DMS79 (cell line): ENCODE measurements at regions not wholly inside any gene's neighbourhood (a gene's known extent, or its start where the extent isn't known, plus 50 kb on each side); places are given as distances from the start of the nearest gene placed in this dataset.

Source experiments
- DNase-seq: peaks from one replicate; lab custom pipeline; 2025; lab: John Stamatoyannopoulos, UW

GRCh38 chr22:48695731-48696305 lies 1131.9 kb downstream of the BRD1 start:
- DNase-seq: no peak

DNA sequence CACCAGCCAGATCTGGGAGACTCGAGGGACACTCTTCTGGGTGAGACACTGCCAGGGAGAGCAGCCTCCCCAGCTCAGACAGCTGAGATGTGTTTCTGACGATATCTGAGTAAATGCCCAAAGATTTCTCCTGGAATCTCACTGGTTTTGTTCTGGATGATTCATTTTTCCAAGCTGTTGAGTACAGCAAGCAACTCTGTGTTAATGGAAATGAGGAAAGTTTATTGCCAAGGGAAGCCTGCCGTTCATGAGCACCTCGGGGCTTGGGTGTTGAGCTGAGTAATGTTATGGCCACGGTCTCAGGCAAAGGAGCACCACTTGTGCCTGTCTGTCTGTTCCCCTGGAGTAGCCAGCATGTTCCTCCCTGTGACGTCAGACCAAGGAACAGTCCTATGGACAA lies 1132.4 kb downstream of the BRD1 start:
- no peak for DNase-seq

GRCh38 chr22:48694296-48694883 lies 1133.3 kb downstream of the BRD1 start:
- no peak for DNase-seq

DNA sequence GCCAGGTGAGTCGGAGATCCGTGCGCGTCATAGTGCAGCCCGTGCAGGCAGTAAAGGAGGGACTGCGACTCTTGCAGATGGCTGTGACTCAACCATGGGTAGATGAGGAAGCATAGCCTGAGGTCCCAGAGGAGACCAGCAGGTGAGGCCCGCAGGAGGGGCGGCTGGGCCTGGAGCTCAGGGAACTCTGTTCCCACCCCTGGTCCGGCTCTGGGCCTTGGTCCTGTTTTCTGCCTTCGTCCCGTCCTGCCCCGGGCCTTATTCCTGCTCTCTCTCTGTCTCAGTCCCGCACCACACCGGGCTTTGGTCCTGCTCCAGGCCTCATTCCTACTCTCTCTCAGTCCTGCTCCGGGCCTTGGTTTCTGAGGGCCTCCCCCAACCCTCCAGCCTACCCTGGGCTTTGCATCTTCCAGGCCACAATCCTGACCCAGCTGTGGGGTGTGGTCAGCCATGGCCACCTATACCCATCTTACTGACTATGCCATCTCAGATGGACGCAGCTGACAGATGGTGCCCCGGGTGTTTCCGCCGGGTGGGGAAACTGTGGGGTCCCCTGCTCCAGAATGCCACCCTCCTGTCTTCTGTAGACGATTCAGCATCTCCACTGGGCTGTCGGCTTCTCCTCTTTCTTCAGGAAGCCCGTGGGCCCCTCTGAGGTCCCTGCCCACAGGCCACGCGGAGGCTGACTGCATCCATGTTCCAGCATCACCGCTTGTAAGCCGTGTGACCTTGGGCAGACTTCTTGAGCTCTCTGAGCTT lies 1134.1 kb downstream of the BRD1 start:
- DNase-seq: no peak

GRCh38 chr22:48692734-48693376 lies 1134.8 kb downstream of the BRD1 start:
- no peak for DNase-seq

- no peak for DNase-seq
These were observed 1136.2 kb downstream of the BRD1 start for GRCh38 chr22:48691431-48691851.

DNA sequence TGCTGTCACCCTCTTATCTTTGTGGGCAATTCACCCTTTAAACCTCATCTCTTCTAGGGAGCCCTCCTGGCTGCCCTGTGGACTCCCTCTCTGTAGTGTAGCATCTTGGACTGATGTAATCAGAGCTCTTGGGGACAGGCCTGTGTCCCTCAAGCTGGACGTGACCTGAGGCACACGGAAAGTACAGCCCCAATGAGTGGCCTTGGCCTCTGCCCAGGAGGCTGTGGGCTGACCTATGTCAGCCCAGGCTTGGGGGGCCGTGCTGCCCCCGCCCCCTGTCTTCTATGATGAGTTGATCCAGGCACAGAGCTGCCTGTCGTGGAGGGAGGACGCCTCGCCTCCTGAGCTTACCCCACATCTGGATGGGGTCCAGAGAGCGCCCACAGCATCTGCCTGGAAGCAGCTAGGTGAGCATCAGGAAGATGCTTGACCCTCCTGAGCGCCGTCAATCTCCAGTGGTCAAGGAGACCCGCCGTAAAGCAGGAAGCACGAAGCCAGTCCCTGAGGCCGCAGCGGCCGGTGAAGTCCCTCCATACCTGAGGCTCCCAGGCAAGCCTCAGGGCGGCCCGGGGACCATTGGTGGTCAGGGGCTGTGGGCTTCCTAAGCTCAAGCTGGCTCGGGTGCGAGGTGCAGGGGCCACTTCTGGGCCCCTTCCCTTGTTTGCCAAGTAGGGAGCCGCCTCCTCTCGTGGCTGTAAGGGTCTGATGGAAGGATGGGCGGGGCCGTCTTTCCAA lies 1136.9 kb downstream of the BRD1 start:
- no peak for DNase-seq

- DNase-seq: no peak
These were observed 1138.5 kb downstream of the BRD1 start for GRCh38 chr22:48689206-48689605.

- no peak for DNase-seq
These were observed 1139.3 kb downstream of the BRD1 start for GRCh38 chr22:48688366-48688765.

GRCh38 chr22:48687606-48688005 lies 1140.1 kb downstream of the BRD1 start:
- no peak for DNase-seq

GRCh38 chr22:48686694-48687302 lies 1140.9 kb downstream of the BRD1 start:
- no peak for DNase-seq

DNA sequence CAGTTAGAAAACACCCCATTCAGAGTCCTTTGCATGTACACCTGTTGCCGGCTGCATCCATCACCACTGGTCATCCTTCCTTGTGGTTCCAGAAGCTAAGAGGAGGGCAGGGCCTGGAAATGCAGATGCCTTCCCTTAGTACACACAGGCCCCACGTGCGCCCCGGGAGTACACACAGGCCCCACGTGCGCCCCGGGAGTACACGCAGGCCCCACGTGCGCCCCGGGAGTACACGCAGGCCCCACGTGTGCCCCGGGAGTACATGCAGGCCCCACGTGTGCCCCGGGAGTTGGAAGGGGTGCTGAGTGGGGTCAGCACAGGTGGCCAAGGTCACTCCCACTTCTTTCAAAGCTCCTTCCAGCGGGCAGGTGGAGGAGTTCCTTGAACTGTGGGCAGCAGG lies 1141.9 kb downstream of the BRD1 start:
- DNase-seq: no peak

- no peak for DNase-seq
These were observed 1144.0 kb downstream of the BRD1 start for GRCh38 chr22:48683640-48684039.

DNA sequence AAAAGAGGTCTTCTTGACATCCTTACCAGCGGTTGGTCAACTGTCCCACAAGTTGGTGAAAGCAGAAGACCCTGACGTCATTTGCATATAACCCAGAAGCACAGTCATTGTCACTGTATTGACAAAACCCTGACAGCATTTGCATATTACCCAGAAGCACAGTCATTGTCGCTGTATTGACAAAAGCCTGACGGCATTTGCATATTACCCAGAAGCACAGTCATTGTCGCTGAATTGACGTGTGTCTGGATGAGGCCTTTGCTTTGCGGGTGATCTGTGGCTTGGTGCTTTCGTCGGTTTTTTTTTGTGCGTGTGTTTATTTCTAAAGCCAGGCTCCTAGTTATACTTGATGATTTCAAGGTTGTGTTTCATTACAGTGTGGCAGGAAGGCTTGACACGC lies 1145.2 kb downstream of the BRD1 start:
- DNase-seq: no peak

DNA sequence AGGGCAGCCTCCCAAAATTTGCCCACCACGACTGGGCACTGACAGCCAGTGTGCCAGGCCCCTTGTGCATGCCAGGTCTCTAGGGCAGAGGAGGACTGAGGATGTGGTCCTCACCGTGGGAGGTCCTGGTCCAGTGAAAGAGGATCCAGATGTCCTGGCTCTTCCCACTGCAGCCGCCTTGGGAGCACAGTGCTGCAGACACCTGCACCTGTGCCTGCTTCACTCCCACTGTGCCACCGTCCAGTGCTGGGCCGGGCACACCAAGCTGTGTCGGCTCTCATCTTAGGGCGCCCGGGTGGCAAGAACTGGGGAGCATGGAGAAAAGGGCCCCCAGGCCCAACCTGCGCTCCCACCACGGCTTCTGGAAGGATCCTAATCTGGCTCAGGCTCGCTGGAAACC lies 1147.1 kb downstream of the BRD1 start:
- DNase-seq: no peak

DNA sequence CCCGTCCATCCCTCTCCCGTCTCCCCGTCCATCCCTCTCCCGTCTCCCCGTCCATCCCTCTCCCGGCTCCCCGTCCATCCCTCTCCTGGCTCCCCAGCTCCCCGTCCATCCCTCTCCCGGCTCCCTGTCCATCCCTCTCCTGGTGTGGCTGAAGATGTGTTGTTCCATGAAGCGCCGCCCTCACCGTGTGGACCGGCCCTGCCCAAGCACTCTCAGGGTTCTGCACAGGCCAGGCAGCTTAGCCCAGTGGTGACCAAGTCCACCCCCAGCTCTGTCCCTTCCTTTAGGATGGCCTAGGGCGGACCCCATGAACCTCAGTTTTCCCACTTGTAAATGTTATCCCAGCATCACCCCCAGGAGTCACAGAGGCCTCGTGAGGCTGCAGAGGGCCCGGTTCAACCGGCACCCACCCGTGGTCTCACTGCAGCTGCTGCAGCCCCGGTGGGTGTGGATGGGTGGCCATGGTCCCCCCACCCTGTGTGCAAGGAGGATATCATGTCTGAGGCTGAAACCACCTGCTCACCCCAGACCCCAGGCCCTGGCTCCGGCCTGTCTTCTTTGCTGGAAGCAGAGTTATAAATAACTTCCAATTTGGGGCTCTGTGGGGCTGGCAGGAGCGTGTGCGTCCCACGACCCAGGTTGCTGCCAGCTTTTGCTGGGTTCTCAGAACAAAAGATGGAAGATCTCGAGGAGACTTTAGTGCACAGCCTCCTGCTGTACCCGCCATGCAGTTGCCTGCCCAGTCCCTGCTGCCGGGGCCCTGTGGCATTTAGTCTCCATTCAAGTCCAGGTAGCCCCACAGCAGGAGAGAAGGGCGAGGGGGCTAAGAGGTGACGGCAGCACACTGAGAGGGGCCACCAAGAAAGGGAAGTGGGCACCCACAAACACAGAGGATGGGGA lies 1147.8 kb downstream of the BRD1 start:
- no peak for DNase-seq

GRCh38 chr22:48678171-48679135 lies 1149.2 kb downstream of the BRD1 start:
- DNase-seq: no peak

- no peak for DNase-seq
These were observed 1150.1 kb downstream of the BRD1 start for GRCh38 chr22:48677621-48678020.

- no peak for DNase-seq
These were observed 1150.5 kb downstream of the BRD1 start for GRCh38 chr22:48677168-48677520.
